Astrocyte (in vitro differentiated cells and primary cell): ENCODE measurements at regions not wholly inside any gene's neighbourhood (a gene's known extent, or its start where the extent isn't known, plus 50 kb on each side); places are given as distances from the start of the nearest gene placed in this dataset.

Experiments
- DNase-seq: peaks from one replicate; pipeline ENCODE4 v3.0.0-alpha.2; 2010; ENCODE audit warnings: low read depth
- FAIRE-seq: peaks from 2 replicates; lab custom pipeline; 2011; peaks lifted over from hg19 to GRCh38; lab: Jason Lieb, UNC
- H2AFZ ChIP-seq: 2 replicates; pipeline ENCODE4 v1.6.0; 2012; ENCODE audit warnings: low read depth, low read length, inconsistent platforms
- H3K27ac ChIP-seq: 2 replicates; pipeline ENCODE4 v1.5.1; 2011; ENCODE audit warnings: low read depth, low read length, inconsistent platforms
- H3K27me3 ChIP-seq: 2 replicates; pipeline ENCODE4 v1.6.0; 2011; ENCODE audit warnings: low read length, inconsistent platforms; ENCODE audit not compliant: insufficient read depth
- H3K36me3 ChIP-seq: 2 replicates; pipeline ENCODE4 v1.5.1; 2011; ENCODE audit warnings: low read length, inconsistent platforms; ENCODE audit not compliant: insufficient read depth
- H3K4me1 ChIP-seq: 2 replicates; pipeline ENCODE4 v1.5.1; 2011; ENCODE audit warnings: low read length, inconsistent platforms; ENCODE audit not compliant: insufficient read depth
- H3K4me2 ChIP-seq: 2 replicates; pipeline ENCODE4 v1.6.0; 2012; ENCODE audit warnings: low read length, inconsistent platforms
- H3K4me3 ChIP-seq: 2 replicates; pipeline ENCODE4 v1.5.1; 2011; ENCODE audit warnings: low read depth, mild to moderate bottlenecking, low read length, inconsistent platforms; ENCODE audit not compliant: insufficient read depth
- H3K79me2 ChIP-seq: 2 replicates; pipeline ENCODE4 v1.6.0; 2012; ENCODE audit warnings: mild to moderate bottlenecking, low read length, inconsistent platforms; ENCODE audit not compliant: insufficient read depth
- H3K9ac ChIP-seq: 2 replicates; pipeline ENCODE4 v1.6.0; 2012; ENCODE audit warnings: mild to moderate bottlenecking, low read length, inconsistent platforms
- H3K9me3 ChIP-seq: 2 replicates; pipeline ENCODE4 v1.5.1; 2012; ENCODE audit warnings: low read depth, mild to moderate bottlenecking, low read length, inconsistent platforms; ENCODE audit not compliant: insufficient read depth
- H4K20me1 ChIP-seq: 2 replicates; pipeline ENCODE4 v1.6.0; 2012; ENCODE audit warnings: low read length, inconsistent platforms; ENCODE audit not compliant: insufficient read depth
- H3K27ac Mint-ChIP-seq: one replicate; pipeline ENCODE4 v1.8.0; 2021; ENCODE audit warnings: mild to moderate bottlenecking, mixed read lengths; ENCODE audit not compliant: unreplicated experiment
- H3K27me3 Mint-ChIP-seq: one replicate; pipeline ENCODE4 v1.8.0; 2021; ENCODE audit warnings: low read depth, mixed read lengths; ENCODE audit not compliant: unreplicated experiment
- H3K36me3 Mint-ChIP-seq: one replicate; pipeline ENCODE4 v1.8.0; 2021; ENCODE audit warnings: low read depth, mixed read lengths; ENCODE audit not compliant: unreplicated experiment
- H3K4me1 Mint-ChIP-seq: one replicate; pipeline ENCODE4 v1.8.0; 2021; ENCODE audit warnings: low read depth, mixed read lengths; ENCODE audit not compliant: unreplicated experiment
- H3K4me3 Mint-ChIP-seq: one replicate; pipeline ENCODE4 v1.8.0; 2021; ENCODE audit warnings: mild to moderate bottlenecking, moderate library complexity, mixed read lengths; ENCODE audit not compliant: unreplicated experiment
- H3K9me3 Mint-ChIP-seq: one replicate; pipeline ENCODE4 v1.8.0; 2021; ENCODE audit warnings: mild to moderate bottlenecking, mixed read lengths; ENCODE audit not compliant: unreplicated experiment
- CTCF ChIP-seq: IDR thresholded peaks from 2 replicates; pipeline ENCODE4 v1.5.1; 2011; ENCODE audit warnings: low read depth, mild to moderate bottlenecking, inconsistent platforms, low read length, moderate library complexity; ENCODE audit not compliant: insufficient read depth
- EZH2 ChIP-seq: IDR thresholded peaks from 2 replicates; pipeline ENCODE4 v1.6.1; 2012; ENCODE audit warnings: mild to moderate bottlenecking, low read length, inconsistent platforms; ENCODE audit not compliant: insufficient read depth

- H2AFZ ChIP-seq, result no peak overlapping the region
- H3K36me3 ChIP-seq, result no peaks in the 10 kb centered on the region
- no peaks in the 10 kb centered on the region for H3K27me3 Mint-ChIP-seq
- H3K79me2 ChIP-seq, result no peaks in the 10 kb centered on the region
- no peaks in the 10 kb centered on the region for H3K9me3 Mint-ChIP-seq
- H3K4me1 ChIP-seq, result no peaks in the 10 kb centered on the region
- H3K27ac Mint-ChIP-seq, result no peak overlapping the region
- no peak overlapping the region for H3K9ac ChIP-seq
- TF ChIP-seq EZH2 (no peak), CTCF (no peak)
- FAIRE-seq (no peak), DNase-seq (no peak)
- H3K9me3 ChIP-seq, result no peaks in the 10 kb centered on the region
- no peak overlapping the region for H3K4me3 Mint-ChIP-seq
- H4K20me1 ChIP-seq, result no peaks in the 10 kb centered on the region
- no peaks in the 10 kb centered on the region for H3K27me3 ChIP-seq
- no peak overlapping the region for H3K27ac ChIP-seq
- H3K36me3 Mint-ChIP-seq, result no peaks in the 10 kb centered on the region
- H3K4me2 ChIP-seq, result no peak overlapping the region
- H3K4me1 Mint-ChIP-seq, result peaks cover 1% of the 10 kb centered on the region
- no peak overlapping the region for H3K4me3 ChIP-seq
Measured at GRCh38 chr12:59010941-59011340, 90.6 kb upstream of the LRIG3 start.

DNA sequence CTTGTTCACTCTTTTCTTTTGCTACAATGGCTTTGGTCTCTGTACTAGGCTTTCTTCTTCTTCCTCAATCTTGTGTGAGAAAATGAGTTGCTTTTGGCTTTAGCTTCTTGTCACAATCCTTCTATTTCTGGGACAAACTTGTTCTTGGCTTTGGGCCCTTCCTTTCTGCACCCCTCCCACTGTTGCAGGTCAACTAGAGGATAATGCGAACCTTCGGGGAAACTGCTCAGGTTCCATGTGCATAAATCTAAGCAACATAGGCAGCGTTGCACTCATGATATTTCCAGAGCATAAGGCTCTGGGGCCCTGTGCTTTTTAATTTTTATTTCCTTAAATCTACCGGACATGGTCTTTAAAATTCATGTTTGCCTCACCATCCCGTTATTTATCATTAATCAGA is 89.8 kb upstream of the LRIG3 start:
- Histone ChIP-seq H3K4me1 (no peaks in the 10 kb centered on the region), H3K4me3 (no peak overlapping the region), H3K4me2 (no peak overlapping the region), H2AFZ (no peak overlapping the region), H3K36me3 (no peaks in the 10 kb centered on the region), H3K9ac (no peak overlapping the region), H3K27me3 (no peaks in the 10 kb centered on the region), H3K79me2 (no peaks in the 10 kb centered on the region), H3K27ac (no peak overlapping the region), H4K20me1 (no peaks in the 10 kb centered on the region), H3K9me3 (no peaks in the 10 kb centered on the region)
- TF ChIP-seq EZH2, result no peak
- TF ChIP-seq CTCF, result no peak
- DNase-seq, result no peak
- no peak for FAIRE-seq
- H3K4me3 Mint-ChIP-seq, result no peak overlapping the region
- H3K27ac Mint-ChIP-seq, result no peak overlapping the region
- H3K27me3 Mint-ChIP-seq, result no peaks in the 10 kb centered on the region
- H3K36me3 Mint-ChIP-seq, result no peaks in the 10 kb centered on the region
- H3K9me3 Mint-ChIP-seq, result no peaks in the 10 kb centered on the region
- H3K4me1 Mint-ChIP-seq, result peaks cover 1% of the 10 kb centered on the region

- H3K9me3 Mint-ChIP-seq, result peaks cover 3% of the 10 kb centered on the region
- Histone ChIP-seq H3K79me2 (no peaks in the 10 kb centered on the region), H3K4me2 (no peak overlapping the region), H3K36me3 (no peaks in the 10 kb centered on the region), H2AFZ (no peak overlapping the region), H3K27me3 (no peaks in the 10 kb centered on the region), H3K27ac (no peak overlapping the region), H3K4me1 (no peaks in the 10 kb centered on the region), H3K9ac (no peak overlapping the region), H4K20me1 (no peaks in the 10 kb centered on the region), H3K9me3 (no peaks in the 10 kb centered on the region), H3K4me3 (no peak overlapping the region)
- H3K36me3 Mint-ChIP-seq, result no peaks in the 10 kb centered on the region
- no peaks in the 10 kb centered on the region for H3K4me1 Mint-ChIP-seq
- TF ChIP-seq CTCF (no peak), EZH2 (no peak)
- H3K27me3 Mint-ChIP-seq, result no peaks in the 10 kb centered on the region
- no peak overlapping the region for H3K27ac Mint-ChIP-seq
- no peak for FAIRE-seq
- peak; percentile 1 for DNase-seq
- no peak overlapping the region for H3K4me3 Mint-ChIP-seq
Measured at GRCh38 chr12:59007620-59008019, 87.3 kb upstream of the LRIG3 start.
